Fibroblast of lung (primary cell): ENCODE measurements at regions not wholly inside any gene's neighbourhood (a gene's known extent, or its start where the extent isn't known, plus 50 kb on each side); places are given as distances from the start of the nearest gene placed in this dataset.

Experiments
- DNase-seq, 2 donors: peaks; one replicate each; pipeline versions ENCODE4 v3.0.0 to v3.0.0-alpha.2; 2010; ENCODE audit warnings: low read depth in 2 of 2
- H2AFZ ChIP-seq: 2 replicates; pipeline ENCODE4 v1.5.1; 2012; ENCODE audit warnings: low read length, control low read depth, inconsistent platforms
- H3K27ac ChIP-seq: 2 replicates; pipeline ENCODE4 v1.5.1; 2011; ENCODE audit warnings: low read length, control low read depth; ENCODE audit not compliant: insufficient read depth
- H3K27me3 ChIP-seq: 2 replicates; pipeline ENCODE4 v1.5.1; 2011; ENCODE audit warnings: mild to moderate bottlenecking, low read length; ENCODE audit not compliant: control insufficient read depth, insufficient read depth
- H3K36me3 ChIP-seq: 2 replicates; pipeline ENCODE4 v1.5.1; 2011; ENCODE audit warnings: low read length; ENCODE audit not compliant: control insufficient read depth, insufficient read depth
- H3K4me1 ChIP-seq: 2 replicates; pipeline ENCODE4 v1.5.1; 2011; ENCODE audit warnings: low read length; ENCODE audit not compliant: control insufficient read depth, insufficient read depth; ENCODE audit errors: extremely low read depth
- H3K4me2 ChIP-seq: 2 replicates; pipeline ENCODE4 v1.5.1; 2011; ENCODE audit warnings: low read length, control low read depth; ENCODE audit not compliant: insufficient read depth; ENCODE audit errors: extremely low read depth
- H3K4me3 ChIP-seq, 4 experiments: fragments of 200-600 bp in 1 of 4; sonication (generic) in 1 of 4; replicated peaks in 1 of 4; 2 replicates each; pipeline ENCODE4 v1.5.1; 2011 to 2016; ENCODE audit warnings: low read length in 4 of 4, low read depth in 3 of 4, mild to moderate bottlenecking in 3 of 4, control low read depth in 2 of 4, inconsistent platforms in 1 of 4, mixed read lengths in 1 of 4; ENCODE audit not compliant: insufficient read depth in 1 of 4; ENCODE audit errors: control extremely low read depth in 1 of 4
- H3K79me2 ChIP-seq: 2 replicates; pipeline ENCODE4 v1.5.1; 2012; ENCODE audit warnings: mild to moderate bottlenecking, low read length, inconsistent platforms; ENCODE audit not compliant: control insufficient read depth, insufficient read depth
- H3K9ac ChIP-seq: 2 replicates; pipeline ENCODE4 v1.5.1; 2011; ENCODE audit warnings: mild to moderate bottlenecking, low read length, control low read depth; ENCODE audit not compliant: insufficient read depth
- H3K9me3 ChIP-seq: 2 replicates; pipeline ENCODE4 v1.5.1; 2012; ENCODE audit warnings: low read depth, low read length; ENCODE audit not compliant: control insufficient read depth, insufficient read depth
- H4K20me1 ChIP-seq: 2 replicates; pipeline ENCODE4 v1.5.1; 2011; ENCODE audit warnings: low read length; ENCODE audit not compliant: control insufficient read depth, insufficient read depth; ENCODE audit errors: extremely low read depth
- CTCF ChIP-seq, 2 donors: IDR thresholded peaks in 1 of 2; conservative IDR thresholded peaks in 1 of 2; 1 replicate in 1 of 2; 2 replicates in 1 of 2; pipeline ENCODE4 v1.5.1; 2011 to 2012; ENCODE audit warnings: low read length in 2 of 2, control low read depth in 1 of 2, inconsistent platforms in 1 of 2, low read depth in 1 of 2, mild to moderate bottlenecking in 1 of 2
- EZH2 ChIP-seq: IDR thresholded peaks from 2 replicates; pipeline ENCODE4 v1.5.1; 2012; ENCODE audit warnings: low read length, control low read depth, mild to moderate bottlenecking; ENCODE audit errors: missing control alignments

- Histone ChIP-seq H3K79me2 (no peaks in the 10 kb centered on the region), H3K27ac (no peak overlapping the region), H3K9ac (no peak overlapping the region), H3K9me3 (no peaks in the 10 kb centered on the region), H3K4me2 (no peak overlapping the region), H3K4me3 (no peak overlapping the region), H2AFZ (no peak overlapping the region), H4K20me1 (no peaks in the 10 kb centered on the region), H3K36me3 (no peaks in the 10 kb centered on the region), H3K27me3 (no peaks in the 10 kb centered on the region), H3K4me1 (peaks cover 3% of the 10 kb centered on the region)
- DNase-seq, result no peak
- TF ChIP-seq EZH2 (no peak), CTCF (conservative IDR thresholded peaks at IDR 0.05 in 1 of 2, IDR thresholded peaks at IDR 0.05 in 1 of 2; ENCODE audit: low read depth in 1 of 2, low read length in 2 of 2) (no peak)
Observed at GRCh38 chr13:34363266-34363665, 545.3 kb downstream of the RFC3 start.

- Histone ChIP-seq H3K79me2 (no peaks in the 10 kb centered on the region), H3K9me3 (no peaks in the 10 kb centered on the region), H3K27ac (no peak overlapping the region), H3K36me3 (no peaks in the 10 kb centered on the region), H3K27me3 (no peaks in the 10 kb centered on the region), H3K9ac (no peak overlapping the region), H3K4me2 (no peak overlapping the region), H4K20me1 (no peaks in the 10 kb centered on the region), H3K4me3 (no peak overlapping the region), H2AFZ (no peak overlapping the region), H3K4me1 (no peaks in the 10 kb centered on the region)
- DNase-seq, result peak in 1 of 2 donors; percentile 51
- TF ChIP-seq CTCF (conservative IDR thresholded peaks at IDR 0.05 in 1 of 2, IDR thresholded peaks at IDR 0.05 in 1 of 2; ENCODE audit: low read depth in 1 of 2, low read length in 2 of 2) (no peak), EZH2 (no peak)
Observed at GRCh38 chr13:34364633-34365032, 546.7 kb downstream of the RFC3 start.

- no peak for TF ChIP-seq CTCF (conservative IDR thresholded peaks at IDR 0.05 in 1 of 2, IDR thresholded peaks at IDR 0.05 in 1 of 2; ENCODE audit: low read depth in 1 of 2, low read length in 2 of 2)
- no peak for TF ChIP-seq EZH2
- no peaks in the 10 kb centered on the region for H3K79me2 ChIP-seq
- no peaks in the 10 kb centered on the region for H3K36me3 ChIP-seq
- no peak for DNase-seq
- H3K27me3 ChIP-seq, result no peaks in the 10 kb centered on the region
- H3K9ac ChIP-seq, result no peak overlapping the region
- H3K4me3 ChIP-seq, result no peak overlapping the region
- no peak overlapping the region for H3K27ac ChIP-seq
- H3K4me2 ChIP-seq, result no peak overlapping the region
- H3K4me1 ChIP-seq, result no peaks in the 10 kb centered on the region
- H3K9me3 ChIP-seq, result no peaks in the 10 kb centered on the region
- no peak overlapping the region for H2AFZ ChIP-seq
- no peaks in the 10 kb centered on the region for H4K20me1 ChIP-seq
Observed at GRCh38 chr13:34369931-34370330, 552.0 kb downstream of the RFC3 start.
